GM21723 (cell line): ENCODE measurements at regions not wholly inside any gene's neighbourhood (a gene's known extent, or its start where the extent isn't known, plus 50 kb on each side); places are given as distances from the start of the nearest gene placed in this dataset.
"Not testable (repeated sequence)": the region's sequence is repeated elsewhere in the genome, so short reads cannot be mapped to it uniquely, and the experiment has no call there.

Experiments used
- ATAC-seq: cut with Tn5 transposase; IDR thresholded peaks from one replicate; pipeline ENCODE4 v1.9.1; 2021; ENCODE audit warnings: mild to moderate bottlenecking, moderate library complexity; ENCODE audit not compliant: unreplicated experiment

GRCh38 chr19:28155265-28155664, 1057.7 kb downstream of the UQCRFS1 start:
- no peak for ATAC-seq

DNA sequence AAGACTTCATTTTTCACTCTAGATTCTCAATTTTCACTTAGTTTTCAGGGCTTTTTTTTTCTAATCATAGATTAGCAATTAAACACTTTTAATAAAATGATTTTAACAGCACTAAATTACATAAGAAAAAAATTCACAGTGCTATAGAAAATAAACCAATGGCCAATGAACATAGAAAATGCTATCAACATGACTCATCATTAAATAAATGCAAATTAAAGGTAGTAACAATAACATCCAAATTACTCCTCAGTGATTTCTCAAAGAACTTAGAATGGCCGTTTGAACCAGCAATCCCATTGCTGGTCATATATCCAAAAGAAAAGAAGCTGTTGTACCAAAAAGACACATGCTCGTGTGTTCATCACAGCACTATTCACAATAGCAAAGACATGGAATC, 1058.9 kb downstream of the UQCRFS1 start:
- no peak for ATAC-seq

GRCh38 chr19:28153123-28153522, 1059.8 kb downstream of the UQCRFS1 start:
- ATAC-seq = no peak

DNA sequence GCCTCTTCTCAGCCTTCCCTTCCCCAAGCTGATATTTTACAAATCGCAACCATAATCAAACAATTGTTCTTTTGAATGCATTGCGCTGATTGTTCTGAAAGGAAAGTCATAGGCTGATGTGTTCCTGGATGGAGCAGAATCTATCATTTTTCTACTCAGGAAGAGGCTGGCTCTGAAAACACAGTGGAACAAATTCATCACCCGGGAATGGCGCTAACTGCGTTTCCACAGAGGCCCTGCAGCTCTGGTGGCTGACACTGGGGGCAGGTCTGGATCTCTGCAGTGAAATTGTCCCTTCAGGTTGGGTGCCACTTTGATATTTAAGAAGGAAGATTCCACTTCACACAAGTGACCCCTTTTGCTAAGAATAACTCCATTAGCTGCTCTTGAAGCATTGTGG, 1060.8 kb downstream of the UQCRFS1 start:
- no peak for ATAC-seq

GRCh38 chr19:28150129-28150528, 1062.8 kb downstream of the UQCRFS1 start:
- ATAC-seq = no peak

GRCh38 chr19:28148554-28148953, 1064.4 kb downstream of the UQCRFS1 start:
- ATAC-seq = no peak

GRCh38 chr19:28142258-28142657, 1070.7 kb downstream of the UQCRFS1 start:
- ATAC-seq = no peak

DNA sequence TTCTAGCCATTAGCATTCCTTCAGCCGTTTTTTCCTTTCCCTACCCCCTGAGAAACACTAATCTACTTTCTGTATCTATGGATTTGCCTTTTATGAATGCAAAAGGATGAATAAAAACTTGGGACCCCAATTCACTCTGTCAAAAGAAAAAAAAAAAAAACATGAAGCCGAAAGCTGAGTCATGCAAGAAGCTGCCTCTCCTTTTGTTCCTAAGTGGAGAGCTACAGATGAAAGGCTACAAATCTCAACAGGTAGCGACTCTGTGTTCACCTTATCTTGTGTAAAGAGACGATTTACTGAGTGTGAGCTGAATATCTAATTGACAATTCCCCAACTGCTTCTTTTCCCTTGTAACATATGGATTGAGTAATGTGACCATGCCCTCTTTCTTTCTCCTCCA, 1072.8 kb downstream of the UQCRFS1 start:
- ATAC-seq = no peak

DNA sequence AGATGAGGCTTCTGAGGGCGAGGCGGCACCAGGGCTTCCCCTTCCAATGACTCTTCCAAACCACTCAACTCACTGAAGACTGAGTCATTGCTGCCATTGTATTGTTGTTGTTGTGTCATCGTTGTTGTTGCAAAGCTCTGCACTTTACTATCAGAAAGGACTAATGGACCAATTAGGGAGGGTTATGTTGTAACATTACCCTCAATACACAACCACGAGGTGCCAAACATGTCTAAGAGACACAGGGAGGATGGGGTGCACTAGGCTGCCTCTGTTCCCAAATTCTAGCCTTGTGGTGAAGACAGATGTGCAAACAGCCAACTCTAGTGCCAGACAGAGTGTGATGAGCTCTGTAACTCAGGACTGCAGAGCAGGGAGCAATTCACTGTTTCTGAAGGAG, 1075.2 kb downstream of the UQCRFS1 start:
- no peak for ATAC-seq

DNA sequence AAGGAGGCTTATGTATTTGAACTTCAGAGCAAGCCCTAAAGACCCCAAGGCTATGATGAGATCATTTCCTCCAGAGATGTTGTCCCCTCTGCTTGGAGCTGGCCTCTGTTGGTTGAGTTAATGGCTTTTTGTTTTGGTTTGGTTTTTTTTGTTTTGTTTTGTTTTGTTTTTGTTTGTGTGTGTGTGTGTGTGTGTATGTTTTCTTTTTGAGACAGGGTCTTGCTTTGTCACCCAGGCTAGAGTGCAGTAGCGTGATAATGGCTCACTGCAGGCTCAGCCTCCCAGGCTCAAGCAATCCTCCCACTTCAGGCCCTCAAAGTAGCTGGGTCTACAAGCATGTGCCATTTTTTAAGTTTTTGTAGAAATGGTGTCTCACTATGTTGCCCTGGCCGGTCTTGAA, 1076.2 kb downstream of the UQCRFS1 start:
- ATAC-seq = no peak

GRCh38 chr19:28135825-28136224, 1077.1 kb downstream of the UQCRFS1 start:
- no peak for ATAC-seq

DNA sequence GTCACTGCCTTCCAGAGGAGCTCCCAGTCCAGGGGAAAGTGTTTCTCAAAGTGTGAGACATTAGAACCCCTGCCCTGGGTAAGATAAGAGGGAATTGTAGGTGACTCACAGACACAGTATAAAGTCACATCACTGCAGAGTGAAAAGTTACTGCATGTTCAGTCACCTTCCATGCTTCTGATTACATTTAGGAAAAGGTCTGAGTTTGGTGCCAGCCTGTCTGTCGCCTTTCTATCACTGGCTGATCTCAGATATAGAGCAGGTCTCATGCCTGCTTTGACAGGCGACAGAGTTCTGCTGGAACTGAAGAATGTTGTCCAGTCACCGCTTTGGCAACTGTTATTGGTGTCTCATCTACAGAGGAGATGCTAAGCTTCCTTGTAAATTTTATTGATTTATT, 1078.6 kb downstream of the UQCRFS1 start:
- no peak for ATAC-seq

- ATAC-seq = not testable (repeated sequence)
Observed at GRCh38 chr19:28130881-28131280, 1082.1 kb downstream of the UQCRFS1 start.

DNA sequence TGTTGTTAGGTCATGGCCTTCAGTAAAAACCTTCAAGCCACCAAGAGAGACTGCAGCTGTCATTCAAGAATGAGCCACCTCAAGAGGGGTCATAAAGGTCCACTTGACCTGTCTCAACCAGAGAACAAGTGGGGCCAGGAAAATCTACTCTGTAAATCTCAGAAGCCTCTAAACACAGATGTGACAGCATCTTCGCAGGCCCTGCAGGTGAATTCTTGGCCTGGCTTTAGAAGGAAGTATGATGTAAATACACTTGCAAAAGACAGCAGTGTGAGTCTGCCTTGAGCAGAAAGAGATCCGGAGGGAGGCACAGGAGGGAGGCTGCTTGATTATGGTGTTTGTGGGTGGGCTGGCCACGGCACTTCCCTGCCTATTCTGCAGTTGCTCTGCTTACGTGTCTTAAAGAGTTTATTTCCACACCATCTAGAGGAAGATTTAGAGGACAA, 1082.9 kb downstream of the UQCRFS1 start:
- ATAC-seq = no peak

DNA sequence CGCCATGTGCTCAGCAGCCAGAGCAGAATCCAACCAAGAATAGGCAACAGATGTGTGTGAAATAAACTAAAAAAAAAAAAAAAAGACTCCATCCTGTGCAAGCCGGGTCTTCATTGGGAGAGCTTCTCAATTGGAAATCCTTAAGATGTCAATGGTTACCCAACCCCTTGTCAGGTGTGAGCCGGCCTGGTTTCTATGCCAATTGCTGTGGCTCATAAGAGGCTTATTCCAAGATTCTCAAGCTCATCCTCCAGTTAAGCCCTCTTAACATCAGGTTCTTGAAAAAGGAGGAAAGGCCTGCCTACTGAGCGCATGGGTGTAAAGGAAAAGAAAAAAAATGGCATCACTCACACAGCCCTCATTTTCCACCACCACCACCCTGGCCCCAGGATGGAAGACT, 1084.6 kb downstream of the UQCRFS1 start:
- ATAC-seq = no peak

DNA sequence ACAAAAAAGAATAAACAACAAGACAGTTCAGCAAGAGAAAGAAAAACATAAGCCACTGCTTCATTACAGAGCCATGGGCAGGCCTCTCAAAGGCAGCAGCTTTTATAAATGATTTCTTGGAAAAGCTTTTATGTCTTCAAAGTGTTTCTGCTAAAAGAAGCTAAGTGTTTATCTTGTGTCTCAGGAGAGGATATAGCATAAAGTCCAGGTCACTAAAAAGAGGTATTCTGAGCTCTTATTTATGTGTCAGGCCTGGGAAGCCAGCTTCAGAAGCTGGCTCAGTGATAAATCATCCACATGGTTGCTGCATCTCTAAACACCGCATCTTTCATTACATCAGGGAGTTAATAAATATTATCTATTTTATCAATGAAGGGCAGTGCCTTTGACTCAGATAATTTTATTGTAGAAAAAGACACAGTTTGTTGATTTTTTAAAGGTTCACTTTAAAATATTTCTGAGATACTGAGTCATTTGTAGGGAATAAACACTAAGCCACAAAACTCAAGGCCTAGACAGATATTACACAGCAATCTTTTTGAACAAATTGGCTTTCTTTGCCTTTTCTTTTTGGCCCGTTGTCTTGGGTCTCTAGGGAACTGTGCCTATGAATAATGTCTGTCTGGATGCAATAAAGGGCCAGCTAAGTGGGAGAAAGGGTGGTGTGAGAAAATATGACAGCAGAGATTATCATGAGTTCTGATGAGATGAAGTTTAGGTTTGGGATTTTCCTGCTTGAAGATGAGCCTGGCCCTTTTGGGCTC, 1086.6 kb downstream of the UQCRFS1 start:
- no peak for ATAC-seq

- ATAC-seq = no peak
Observed at GRCh38 chr19:28122734-28123133, 1090.2 kb downstream of the UQCRFS1 start.

- ATAC-seq = no peak
Observed at GRCh38 chr19:28118235-28118634, 1094.7 kb downstream of the UQCRFS1 start.

- no peak for ATAC-seq
Observed at GRCh38 chr19:28117143-28117542, 1095.8 kb downstream of the UQCRFS1 start.

DNA sequence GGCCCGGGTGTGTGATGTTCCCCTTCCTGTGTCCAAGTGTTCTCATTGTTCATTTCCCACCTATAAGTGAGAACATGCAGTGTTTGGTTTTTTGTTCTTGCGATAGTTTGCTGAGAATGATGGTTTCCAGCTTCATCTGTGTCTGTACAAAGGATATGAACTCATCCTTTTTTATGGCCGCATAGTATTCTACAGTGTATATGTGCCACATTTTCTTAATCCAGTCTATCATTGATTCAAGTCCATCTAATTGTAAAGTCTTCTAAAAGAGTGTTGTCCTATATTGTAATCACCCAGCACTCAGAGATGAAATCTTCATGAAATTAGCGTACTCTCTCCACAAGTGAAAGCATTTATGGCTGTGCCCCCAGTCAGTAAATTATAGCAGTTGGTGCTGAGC, 1096.6 kb downstream of the UQCRFS1 start:
- not testable (repeated sequence) for ATAC-seq

- ATAC-seq = no peak
Observed at GRCh38 chr19:28103921-28104320, 1109.0 kb downstream of the UQCRFS1 start.

DNA sequence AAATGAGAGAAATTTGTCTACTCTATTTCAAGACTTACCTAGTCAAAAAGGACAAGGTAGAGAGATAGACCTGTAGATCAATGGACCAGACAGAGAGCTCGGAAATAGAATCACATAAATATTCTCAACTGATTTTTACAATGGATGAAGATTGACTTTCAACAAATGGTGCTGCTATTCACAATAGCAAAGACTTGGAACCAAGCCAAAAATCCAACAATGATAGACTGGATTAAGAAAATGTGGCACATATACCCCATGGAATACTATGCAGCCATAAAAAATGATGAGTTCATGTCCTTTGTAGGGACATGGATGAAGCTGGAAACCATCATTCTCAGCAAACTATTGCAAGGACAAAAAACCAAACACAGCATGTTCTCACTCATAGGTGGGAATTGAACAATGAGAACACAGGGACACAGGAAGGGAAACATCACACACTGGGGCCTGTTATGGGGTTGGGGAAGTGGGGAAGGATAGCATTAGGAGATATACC, 1128.2 kb downstream of the UQCRFS1 start:
- not testable (repeated sequence) for ATAC-seq

DNA sequence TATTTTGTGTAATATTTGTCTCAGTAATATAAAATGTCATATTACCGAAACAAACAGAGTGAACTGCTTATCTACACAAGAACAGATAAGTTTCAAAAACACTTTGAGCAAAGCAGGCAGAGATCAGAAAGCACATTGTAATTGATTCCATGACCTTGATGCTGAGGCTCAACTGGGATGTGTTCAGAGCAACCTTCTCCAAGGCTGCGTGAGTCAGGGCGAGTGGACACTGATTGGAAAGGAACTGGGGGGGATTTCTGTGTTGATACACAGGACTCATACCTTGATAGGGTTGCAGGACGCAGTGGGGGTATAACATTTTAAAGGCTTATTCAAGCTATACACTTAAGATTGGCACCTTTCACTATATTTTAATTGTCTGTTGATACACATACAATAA, 1136.3 kb downstream of the UQCRFS1 start:
- ATAC-seq = no peak
